Activated CD4-positive, alpha-beta memory T cell treated with anti-CD3 and anti-CD28 coated beads for 36 hours (primary cell): ENCODE measurements at regions not wholly inside any gene's neighbourhood (a gene's known extent, or its start where the extent isn't known, plus 50 kb on each side); places are given as distances from the start of the nearest gene placed in this dataset.

ENCODE experiments used
- CTCF ChIA-PET: fragments of 350-600 bp; sonication (Branson Sonifier 250); formaldehyde crosslinking; loops from one replicate; lab custom pipeline; 2021; ENCODE audit warnings: antibody characterized with exemption, inconsistent platforms; lab: Charles Lee
- POLR2A ChIA-PET: fragments of 350-600 bp; sonication (Branson Sonifier 250); formaldehyde crosslinking; loops from one replicate; lab custom pipeline; 2021; ENCODE audit warnings: antibody characterized with exemption; lab: Charles Lee
- DNase-seq: peaks from one replicate; pipeline ENCODE4 v3.0.0-alpha.2; 2020
- H3K27ac Mint-ChIP-seq: one replicate; pipeline ENCODE4 v1.8.0; 2021; ENCODE audit warnings: mixed read lengths
- H3K27me3 Mint-ChIP-seq: one replicate; pipeline ENCODE4 v1.8.0; 2021; ENCODE audit warnings: mixed read lengths
- H3K36me3 Mint-ChIP-seq: one replicate; pipeline ENCODE4 v1.8.0; 2021; ENCODE audit warnings: mixed read lengths
- H3K4me1 Mint-ChIP-seq: one replicate; pipeline ENCODE4 v1.8.0; 2021; ENCODE audit warnings: low read depth, mixed read lengths
- H3K4me3 Mint-ChIP-seq: one replicate; pipeline ENCODE4 v1.8.0; 2021; ENCODE audit warnings: mild to moderate bottlenecking, mixed read lengths
- H3K9me3 Mint-ChIP-seq: one replicate; pipeline ENCODE4 v1.8.0; 2021; ENCODE audit warnings: mixed read lengths
- intact Hi-C: fragments of 100-400 bp; cut with micrococcal nuclease; formaldehyde crosslinking; loops from one replicate; pipeline ENCODE4 v1.15.1; 2023

GRCh38 chr4:63894161-63894560, 515.1 kb downstream of the TECRL start:
- ChIA-PET CTCF (no interaction called here), POLR2A (no interaction called here)
- intact Hi-C loops, result no loop called here
- H3K36me3 Mint-ChIP-seq, result no peaks in the 10 kb centered on the region
- H3K27ac Mint-ChIP-seq, result no peak overlapping the region
- H3K27me3 Mint-ChIP-seq, result no peaks in the 10 kb centered on the region
- no peak overlapping the region for H3K4me3 Mint-ChIP-seq
- DNase-seq, result no peak
- peaks cover 19% of the 10 kb centered on the region for H3K9me3 Mint-ChIP-seq
- H3K4me1 Mint-ChIP-seq, result no peaks in the 10 kb centered on the region

GRCh38 chr4:63869370-63869769, 539.9 kb downstream of the TECRL start:
- intact Hi-C loops, result no loop called here
- no peaks in the 10 kb centered on the region for H3K4me1 Mint-ChIP-seq

DNA sequence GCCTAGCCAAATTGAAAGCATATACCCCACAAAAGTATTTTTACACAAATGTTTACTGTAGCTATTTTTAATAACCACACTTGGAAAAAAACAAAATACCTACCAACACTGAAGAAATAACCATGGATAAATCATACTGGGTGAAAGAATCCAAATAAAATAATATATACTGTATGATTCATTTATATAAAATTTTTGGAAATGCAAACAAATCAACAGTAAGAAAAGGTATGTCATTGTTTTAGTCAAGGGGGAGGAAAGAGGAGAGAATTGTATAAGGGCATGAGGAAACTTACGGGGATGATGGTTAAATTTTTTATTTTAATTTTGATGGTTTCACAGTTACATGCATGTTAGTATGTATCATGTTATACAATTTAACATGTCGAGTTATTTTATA, 557.8 kb downstream of the TECRL start:
- no peak for DNase-seq
- ChIA-PET POLR2A (no interaction called here), CTCF (no interaction called here)
- H3K4me1 Mint-ChIP-seq, result no peaks in the 10 kb centered on the region
- no peak overlapping the region for H3K27ac Mint-ChIP-seq
- H3K27me3 Mint-ChIP-seq, result no peaks in the 10 kb centered on the region
- no peaks in the 10 kb centered on the region for H3K9me3 Mint-ChIP-seq
- intact Hi-C loops, result loop anchor here (2.0 kb wide), 1 partner anchor 25 kb away; no protein-coding TSS in a partner anchor
- no peaks in the 10 kb centered on the region for H3K36me3 Mint-ChIP-seq
- H3K4me3 Mint-ChIP-seq, result no peak overlapping the region

More at GRCh38 chr4:63869370-63869769, 539.9 kb downstream of the TECRL start:
- no peaks in the 10 kb centered on the region for H3K27me3 Mint-ChIP-seq
- ChIA-PET POLR2A (no interaction called here), CTCF (no interaction called here)
- no peak overlapping the region for H3K27ac Mint-ChIP-seq
- no peaks in the 10 kb centered on the region for H3K36me3 Mint-ChIP-seq
- H3K9me3 Mint-ChIP-seq, result peaks cover 14% of the 10 kb centered on the region
- no peak overlapping the region for H3K4me3 Mint-ChIP-seq
- DNase-seq, result no peak

- intact Hi-C loops, result no loop called here
- DNase-seq, result no peak
- CTCF ChIA-PET, result interaction anchor here (0.6 kb wide), 1 partner anchor 34 kb away, joined by 3 read pairs; no protein-coding TSS in a partner anchor
- Mint-ChIP-seq H3K27me3 (no peaks in the 10 kb centered on the region), H3K36me3 (no peaks in the 10 kb centered on the region), H3K27ac (no peak overlapping the region), H3K4me1 (no peaks in the 10 kb centered on the region), H3K4me3 (no peak overlapping the region), H3K9me3 (peaks cover 3% of the 10 kb centered on the region)
- POLR2A ChIA-PET, result no interaction called here
Observed at GRCh38 chr4:63841266-63841665, 568.0 kb downstream of the TECRL start.

- no peaks in the 10 kb centered on the region for H3K4me1 Mint-ChIP-seq
- intact Hi-C loops, result no loop called here
- ChIA-PET POLR2A (no interaction called here), CTCF (no interaction called here)
- no peaks in the 10 kb centered on the region for H3K36me3 Mint-ChIP-seq
- no peak for DNase-seq
- H3K27me3 Mint-ChIP-seq, result no peaks in the 10 kb centered on the region
- peaks cover 6% of the 10 kb centered on the region for H3K9me3 Mint-ChIP-seq
- H3K4me3 Mint-ChIP-seq, result no peak overlapping the region
- H3K27ac Mint-ChIP-seq, result no peak overlapping the region
Observed at GRCh38 chr4:63831590-63832155, 577.6 kb downstream of the TECRL start.

DNA sequence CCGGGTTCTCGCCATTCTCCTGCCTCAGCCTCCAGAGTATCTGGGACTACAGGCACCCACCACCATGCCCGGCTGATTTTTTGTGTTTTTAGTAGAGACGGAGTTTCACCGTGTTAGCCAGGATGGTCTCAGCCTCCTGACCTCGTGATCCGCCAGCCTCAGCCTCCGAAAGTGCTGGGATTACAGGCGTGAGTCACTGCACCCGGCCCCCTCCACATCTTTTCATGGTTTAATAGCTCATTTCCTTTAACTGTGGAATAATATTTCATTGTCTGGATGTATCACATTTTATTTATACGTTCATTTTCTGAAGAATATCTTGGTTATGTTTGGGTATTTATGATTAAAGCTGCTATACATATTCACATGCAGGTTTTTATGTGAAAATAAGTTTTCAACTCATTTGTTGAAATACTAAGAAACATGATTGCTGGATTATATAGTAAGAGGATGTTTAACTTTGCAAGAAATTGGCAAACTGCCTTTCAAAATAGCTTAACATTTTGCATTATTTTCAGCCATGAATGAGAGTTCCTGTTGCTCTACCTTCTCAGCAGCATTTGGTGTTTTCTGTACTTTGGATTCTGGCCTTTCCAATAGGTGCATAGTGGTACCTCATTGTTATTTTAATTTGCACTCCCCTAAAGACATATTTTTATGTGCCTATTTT, 591.9 kb downstream of the TECRL start:
- H3K27ac Mint-ChIP-seq, result no peak overlapping the region
- intact Hi-C loops, result no loop called here
- no peak overlapping the region for H3K4me3 Mint-ChIP-seq
- H3K4me1 Mint-ChIP-seq, result no peaks in the 10 kb centered on the region
- ChIA-PET CTCF (no interaction called here), POLR2A (no interaction called here)
- H3K27me3 Mint-ChIP-seq, result no peaks in the 10 kb centered on the region
- H3K9me3 Mint-ChIP-seq, result peaks cover 20% of the 10 kb centered on the region
- DNase-seq, result no peak
- H3K36me3 Mint-ChIP-seq, result no peaks in the 10 kb centered on the region

DNA sequence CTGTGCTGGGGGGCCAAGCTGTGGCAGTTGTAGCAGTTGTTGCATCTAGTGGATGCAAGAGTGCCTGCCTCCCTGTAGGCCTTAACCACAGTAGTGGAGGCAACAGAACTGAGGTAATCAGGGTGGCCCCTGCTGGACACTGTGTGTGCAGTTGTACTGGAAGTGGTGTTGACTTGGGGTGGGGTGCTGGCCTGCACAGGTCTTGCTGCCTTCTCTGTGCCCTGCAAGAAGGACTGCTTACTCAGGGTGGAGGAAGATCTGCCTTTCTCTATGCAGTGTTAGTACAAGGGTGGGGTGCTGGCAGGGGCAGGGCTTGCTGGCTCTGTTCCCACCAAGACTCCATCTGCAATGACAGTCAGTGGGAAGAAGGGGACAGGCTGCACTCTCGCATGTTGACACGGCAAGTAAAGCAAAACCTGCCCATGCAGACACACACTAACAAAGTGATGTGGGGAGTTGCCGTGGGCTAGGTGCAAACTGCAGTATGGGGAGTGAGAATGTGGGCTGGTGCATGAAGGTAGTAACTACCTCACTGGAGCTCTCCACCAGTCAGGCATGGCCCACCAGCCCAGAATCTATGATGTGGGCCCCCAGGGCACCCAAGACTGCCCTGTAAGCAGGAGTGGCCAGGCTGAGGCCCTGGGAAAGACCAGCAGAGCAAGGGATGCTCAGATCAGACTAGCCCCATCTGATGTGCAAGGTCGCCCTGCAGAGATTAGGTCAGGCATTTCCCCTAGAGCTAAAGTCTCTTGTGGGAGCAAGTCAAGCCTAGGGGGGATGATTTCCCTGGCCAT, 594.9 kb downstream of the TECRL start:
- H3K4me1 Mint-ChIP-seq, result no peaks in the 10 kb centered on the region
- no peaks in the 10 kb centered on the region for H3K36me3 Mint-ChIP-seq
- CTCF ChIA-PET, result no interaction called here
- intact Hi-C loops, result no loop called here
- H3K27me3 Mint-ChIP-seq, result no peaks in the 10 kb centered on the region
- DNase-seq, result no peak
- peaks cover 31% of the 10 kb centered on the region for H3K9me3 Mint-ChIP-seq
- H3K27ac Mint-ChIP-seq, result no peak overlapping the region
- POLR2A ChIA-PET, result no interaction called here
- H3K4me3 Mint-ChIP-seq, result no peak overlapping the region

GRCh38 chr4:63799166-63799565, 610.1 kb downstream of the TECRL start:
- CTCF ChIA-PET, result no interaction called here
- no peaks in the 10 kb centered on the region for H3K27me3 Mint-ChIP-seq
- H3K4me3 Mint-ChIP-seq, result no peak overlapping the region
- no peak overlapping the region for H3K27ac Mint-ChIP-seq
- peaks cover 18% of the 10 kb centered on the region for H3K9me3 Mint-ChIP-seq
- no peak for DNase-seq
- intact Hi-C loops, result no loop called here
- POLR2A ChIA-PET, result no interaction called here
- no peaks in the 10 kb centered on the region for H3K36me3 Mint-ChIP-seq
- no peaks in the 10 kb centered on the region for H3K4me1 Mint-ChIP-seq

- ChIA-PET CTCF (no interaction called here), POLR2A (no interaction called here)
- Mint-ChIP-seq H3K36me3 (no peaks in the 10 kb centered on the region), H3K27me3 (no peaks in the 10 kb centered on the region), H3K9me3 (peaks cover 16% of the 10 kb centered on the region), H3K4me3 (no peak overlapping the region), H3K27ac (no peak overlapping the region), H3K4me1 (no peaks in the 10 kb centered on the region)
- intact Hi-C loops, result no loop called here
- no peak for DNase-seq
Observed at GRCh38 chr4:63795301-63795700, 613.9 kb downstream of the TECRL start.

DNA sequence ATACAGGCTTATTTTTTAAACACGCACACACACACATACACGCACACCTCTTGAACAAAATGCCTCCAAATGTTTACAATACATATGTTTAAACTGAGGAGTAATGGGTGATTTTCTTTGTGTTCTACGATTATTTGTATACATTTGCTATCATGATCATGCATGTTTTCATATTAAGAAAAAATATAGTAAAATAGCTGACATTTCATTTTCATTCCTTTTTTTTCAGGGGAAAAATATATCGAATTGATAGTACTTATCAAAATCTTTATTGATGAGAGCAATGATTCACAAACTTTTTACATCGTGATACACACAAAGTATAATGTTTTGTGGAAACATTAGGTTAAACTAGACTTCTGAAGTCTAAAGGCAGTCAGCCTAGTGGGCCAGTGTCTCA, 618.9 kb downstream of the TECRL start:
- ChIA-PET POLR2A (no interaction called here), CTCF (no interaction called here)
- Mint-ChIP-seq H3K4me1 (no peaks in the 10 kb centered on the region), H3K27ac (no peak overlapping the region), H3K27me3 (no peaks in the 10 kb centered on the region), H3K36me3 (no peaks in the 10 kb centered on the region), H3K4me3 (no peak overlapping the region), H3K9me3 (peaks cover 8% of the 10 kb centered on the region)
- DNase-seq, result no peak
- intact Hi-C loops, result no loop called here

- Mint-ChIP-seq H3K27me3 (no peaks in the 10 kb centered on the region), H3K9me3 (peaks cover 9% of the 10 kb centered on the region), H3K27ac (no peak overlapping the region), H3K4me1 (no peaks in the 10 kb centered on the region), H3K36me3 (no peaks in the 10 kb centered on the region), H3K4me3 (no peak overlapping the region)
- ChIA-PET CTCF (no interaction called here), POLR2A (no interaction called here)
- DNase-seq, result no peak
- intact Hi-C loops, result no loop called here
Observed at GRCh38 chr4:63788271-63788670, 621.0 kb downstream of the TECRL start.

GRCh38 chr4:63787326-63787725, 621.9 kb downstream of the TECRL start:
- no peaks in the 10 kb centered on the region for H3K27me3 Mint-ChIP-seq
- peaks cover 9% of the 10 kb centered on the region for H3K9me3 Mint-ChIP-seq
- H3K4me1 Mint-ChIP-seq, result no peaks in the 10 kb centered on the region
- H3K36me3 Mint-ChIP-seq, result no peaks in the 10 kb centered on the region
- no peak overlapping the region for H3K4me3 Mint-ChIP-seq
- DNase-seq, result no peak
- ChIA-PET POLR2A (no interaction called here), CTCF (no interaction called here)
- H3K27ac Mint-ChIP-seq, result no peak overlapping the region
- intact Hi-C loops, result no loop called here
